Mesenchymal stem cell (in vitro differentiated cells and primary cell): ENCODE measurements at regions not wholly inside any gene's neighbourhood (a gene's known extent, or its start where the extent isn't known, plus 50 kb on each side); places are given as distances from the start of the nearest gene placed in this dataset.

Experiments used
- DNase-seq: peaks from one replicate; pipeline ENCODE4 v3.0.0-alpha.2; 2013
- H2AFZ ChIP-seq: one replicate; pipeline ENCODE4 v1.6.1; 2013; ENCODE audit warnings: low read depth, mild to moderate bottlenecking, control low read depth, inconsistent platforms, low read length, moderate library complexity
- H2AK5ac ChIP-seq: 2 replicates; pipeline ENCODE4 v1.6.1; 2013; ENCODE audit warnings: low read length, moderate library complexity, mild to moderate bottlenecking, inconsistent platforms; ENCODE audit not compliant: severe bottlenecking
- H2BK120ac ChIP-seq: one replicate; pipeline ENCODE4 v1.6.1; 2013; ENCODE audit warnings: low read depth, mild to moderate bottlenecking, inconsistent platforms, low read length, moderate library complexity
- H2BK12ac ChIP-seq, 2 experiments: one replicate each; pipeline ENCODE4 v1.6.1; 2013; ENCODE audit warnings: inconsistent platforms in 2 of 2, low read length in 2 of 2, mild to moderate bottlenecking in 2 of 2, moderate library complexity in 2 of 2, control low read depth in 1 of 2
- H2BK15ac ChIP-seq: one replicate; pipeline ENCODE4 v1.6.1; 2013; ENCODE audit warnings: mild to moderate bottlenecking, low read depth, inconsistent platforms; ENCODE audit not compliant: poor library complexity, severe bottlenecking
- H2BK5ac ChIP-seq: 2 replicates; pipeline ENCODE4 v1.6.1; 2013; ENCODE audit warnings: low read depth, mild to moderate bottlenecking, low read length, control low read depth, inconsistent platforms; ENCODE audit not compliant: poor library complexity, severe bottlenecking
- H3K14ac ChIP-seq, 2 experiments: one replicate each; pipeline ENCODE4 v1.6.1; 2013; ENCODE audit warnings: inconsistent platforms in 2 of 2, low read length in 2 of 2, control low read depth in 1 of 2, mild to moderate bottlenecking in 1 of 2, moderate library complexity in 1 of 2
- H3K18ac ChIP-seq, 2 experiments: one replicate each; pipeline ENCODE4 v1.6.1; 2013; ENCODE audit warnings: inconsistent platforms in 2 of 2, low read length in 2 of 2, control low read depth in 1 of 2, low read depth in 1 of 2, mild to moderate bottlenecking in 1 of 2
- H3K23ac ChIP-seq, 2 experiments: one replicate each; pipeline ENCODE4 v1.6.1; 2013; ENCODE audit warnings: inconsistent platforms in 2 of 2, low read length in 2 of 2, mild to moderate bottlenecking in 2 of 2, moderate library complexity in 2 of 2, control low read depth in 1 of 2
- H3K27ac ChIP-seq: 2 replicates; pipeline ENCODE4 v1.5.1; 2013; ENCODE audit warnings: mild to moderate bottlenecking, moderate library complexity, low read length, control low read depth, inconsistent platforms; ENCODE audit not compliant: poor library complexity, severe bottlenecking
- H3K27me3 ChIP-seq, 2 experiments: 2 replicates each; pipeline versions ENCODE4 v1.6.1 to v1.7.0; 2013; ENCODE audit warnings: low read length in 2 of 2, mild to moderate bottlenecking in 2 of 2, moderate library complexity in 2 of 2, control low read depth in 1 of 2, inconsistent platforms in 1 of 2; ENCODE audit not compliant: control insufficient read depth in 1 of 2, insufficient read depth in 1 of 2
- H3K36me3 ChIP-seq, 2 experiments: 2 replicates each; pipeline versions ENCODE4 v1.6.1 to v1.7.0; 2013; ENCODE audit warnings: low read length in 2 of 2, control low read depth in 1 of 2, inconsistent platforms in 1 of 2, low read depth in 1 of 2, mild to moderate bottlenecking in 1 of 2; ENCODE audit not compliant: insufficient read depth in 2 of 2, control insufficient read depth in 1 of 2
- H3K4ac ChIP-seq, 2 experiments: one replicate each; pipeline ENCODE4 v1.6.1; 2013; ENCODE audit warnings: inconsistent platforms in 2 of 2, low read length in 2 of 2, mild to moderate bottlenecking in 2 of 2, moderate library complexity in 2 of 2, control low read depth in 1 of 2, low read depth in 1 of 2
- H3K4me1 ChIP-seq: 2 replicates; pipeline ENCODE4 v1.6.1; 2013; ENCODE audit warnings: low read depth, low read length, control low read depth; ENCODE audit not compliant: control insufficient read depth, insufficient read depth
- H3K4me2 ChIP-seq: 2 replicates; pipeline ENCODE4 v1.6.1; 2013; ENCODE audit warnings: low read length, mild to moderate bottlenecking, inconsistent platforms; ENCODE audit not compliant: poor library complexity, severe bottlenecking
- H3K4me3 ChIP-seq, 2 experiments: 2 replicates each; pipeline versions ENCODE4 v1.5.1 to v1.7.0; 2013; ENCODE audit warnings: low read length in 2 of 2, mild to moderate bottlenecking in 2 of 2, control low read depth in 1 of 2, low read depth in 1 of 2; ENCODE audit not compliant: insufficient read depth in 1 of 2
- H3K79me1 ChIP-seq: replicated peaks from 2 replicates; pipeline ENCODE4 v1.6.1; 2013; ENCODE audit warnings: mild to moderate bottlenecking, control low read depth, low read length, inconsistent platforms; ENCODE audit not compliant: poor library complexity, severe bottlenecking
- H3K9ac ChIP-seq: 2 replicates; pipeline ENCODE4 v1.7.0; 2013; ENCODE audit warnings: mild to moderate bottlenecking, low read length, moderate library complexity
- H3K9me3 ChIP-seq: 2 replicates; pipeline ENCODE4 v1.7.0; 2013; ENCODE audit warnings: mild to moderate bottlenecking, low read length; ENCODE audit not compliant: control insufficient read depth
- H4K8ac ChIP-seq: one replicate; pipeline ENCODE4 v1.6.1; 2013; ENCODE audit warnings: inconsistent platforms, mild to moderate bottlenecking, low read length, moderate library complexity
- H4K91ac ChIP-seq: one replicate; pipeline ENCODE4 v1.6.1; 2013; ENCODE audit warnings: mild to moderate bottlenecking, low read length, inconsistent platforms
- WGBS: methylation state at CpG from one replicate; pipeline ENCODE4 v1.1.7; 2013; ENCODE audit warnings: mixed read lengths; 5-methylcytosine and 5-hydroxymethylcytosine counted together

DNA sequence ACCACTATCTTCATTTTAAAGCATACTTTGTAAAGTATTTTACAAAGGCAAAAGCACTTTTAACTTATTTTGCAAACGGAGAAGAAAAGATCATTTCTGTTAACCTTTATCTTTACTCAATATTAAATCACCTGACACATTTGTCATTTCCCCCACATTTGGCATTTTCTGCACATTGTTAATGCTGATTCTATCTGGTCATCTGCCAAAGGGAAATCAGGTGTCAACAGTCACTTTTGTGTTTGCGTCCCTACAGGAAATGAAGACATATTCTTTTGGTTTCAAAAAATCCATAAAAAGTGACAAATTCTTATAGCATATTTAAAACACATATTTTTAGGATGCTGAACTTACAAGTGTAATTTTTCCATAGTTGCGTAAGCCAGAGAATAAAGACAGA is 191.3 kb upstream of the TMEM161B start:
- Histone ChIP-seq H2BK15ac (no peak overlapping the region), H3K9me3 (no peaks in the 10 kb centered on the region), H3K4me3 (no peak overlapping the region), H3K14ac (no peak overlapping the region), H2BK12ac (no peak overlapping the region), H3K18ac (no peak overlapping the region), H2BK5ac (no peak overlapping the region), H2AK5ac (no peak overlapping the region), H3K27ac (no peak overlapping the region), H3K4me1 (no peaks in the 10 kb centered on the region), H3K23ac (no peak overlapping the region), H3K4ac (no peak overlapping the region), H3K27me3 (no peaks in the 10 kb centered on the region), H3K79me1 (no peaks in the 10 kb centered on the region), H4K91ac (no peak overlapping the region), H4K8ac (no peak overlapping the region), H3K36me3 (no peaks in the 10 kb centered on the region), H3K9ac (no peak overlapping the region), H3K4me2 (no peak overlapping the region), H2BK120ac (no peak overlapping the region), H2AFZ (no peak overlapping the region)
- DNase-seq = no peak
- 95% methylated on average over 1 of the region's 3 CpGs for WGBS

DNA sequence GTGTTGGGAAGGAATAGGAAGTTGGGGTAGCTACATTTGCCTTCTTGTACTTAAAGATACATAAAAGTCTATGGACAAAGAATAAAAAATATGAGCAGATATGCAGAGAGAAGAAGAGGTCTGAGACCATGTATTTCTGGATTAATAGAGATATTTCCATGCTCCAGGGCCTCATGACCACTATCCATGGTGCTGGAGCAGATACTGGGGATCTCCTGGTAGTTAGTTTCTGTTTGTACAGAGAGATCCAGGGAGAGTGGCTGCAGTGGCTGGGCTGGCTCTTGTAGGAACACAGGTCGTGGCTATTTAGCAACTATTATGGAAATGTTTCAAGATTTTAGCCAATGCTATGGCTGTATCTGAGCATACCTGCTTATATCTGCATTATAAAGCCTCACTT is 184.2 kb upstream of the TMEM161B start:
- WGBS = no CpG with 5 or more reads among the region's 1 CpG
- H3K23ac ChIP-seq = no peak overlapping the region

GRCh38 chr5:88450239-88450638 is 181.6 kb upstream of the TMEM161B start:
- Histone ChIP-seq H3K4me3 (no peak overlapping the region), H2AFZ (no peak overlapping the region), H3K23ac (no peak overlapping the region), H2AK5ac (no peak overlapping the region), H2BK5ac (no peak overlapping the region), H3K4me1 (no peaks in the 10 kb centered on the region), H3K4me2 (no peak overlapping the region), H3K9ac (no peak overlapping the region), H4K91ac (no peak overlapping the region), H2BK12ac (no peak overlapping the region), H2BK120ac (no peak overlapping the region), H3K79me1 (no peaks in the 10 kb centered on the region), H4K8ac (no peak overlapping the region), H3K4ac (no peak overlapping the region), H3K14ac (no peak overlapping the region), H3K27me3 (no peaks in the 10 kb centered on the region), H3K18ac (no peak overlapping the region), H2BK15ac (no peak overlapping the region), H3K9me3 (no peaks in the 10 kb centered on the region), H3K36me3 (no peaks in the 10 kb centered on the region), H3K27ac (no peak overlapping the region)
- no peak for DNase-seq
- WGBS = 44% methylated on average over 2 of the region's 2 CpGs

More for the DNA sequence above, 184.2 kb upstream of the TMEM161B start:
- Histone ChIP-seq H3K27ac (no peak overlapping the region), H3K9ac (no peak overlapping the region), H2BK5ac (no peak overlapping the region), H3K4me1 (no peaks in the 10 kb centered on the region), H2AFZ (no peak overlapping the region), H4K91ac (no peak overlapping the region), H2AK5ac (no peak overlapping the region), H2BK12ac (no peak overlapping the region), H3K27me3 (no peaks in the 10 kb centered on the region), H3K4ac (no peak overlapping the region), H3K14ac (no peak overlapping the region), H2BK15ac (no peak overlapping the region), H3K79me1 (no peaks in the 10 kb centered on the region), H3K4me2 (no peak overlapping the region), H2BK120ac (no peak overlapping the region), H4K8ac (no peak overlapping the region), H3K9me3 (no peaks in the 10 kb centered on the region), H3K18ac (no peak overlapping the region), H3K4me3 (no peak overlapping the region), H3K36me3 (no peaks in the 10 kb centered on the region)
- peak; percentile 8 for DNase-seq

- H2BK12ac ChIP-seq = no peak overlapping the region
- H3K18ac ChIP-seq = no peak overlapping the region
- H4K91ac ChIP-seq = no peak overlapping the region
- no peak overlapping the region for H2AK5ac ChIP-seq
- H3K36me3 ChIP-seq = no peaks in the 10 kb centered on the region
- H4K8ac ChIP-seq = no peak overlapping the region
- H3K4me1 ChIP-seq = no peaks in the 10 kb centered on the region
- H3K23ac ChIP-seq = no peak overlapping the region
- H2AFZ ChIP-seq = no peak overlapping the region
- no peaks in the 10 kb centered on the region for H3K27me3 ChIP-seq
- no peaks in the 10 kb centered on the region for H3K79me1 ChIP-seq
- DNase-seq = no peak
- no peak overlapping the region for H3K27ac ChIP-seq
- no peak overlapping the region for H3K14ac ChIP-seq
- no peak overlapping the region for H2BK5ac ChIP-seq
- no peak overlapping the region for H2BK15ac ChIP-seq
- WGBS = 56% methylated on average over 1 of the region's 1 CpG
- no peak overlapping the region for H3K4ac ChIP-seq
- no peak overlapping the region for H3K9ac ChIP-seq
- H2BK120ac ChIP-seq = no peak overlapping the region
- H3K4me3 ChIP-seq = no peak overlapping the region
- H3K9me3 ChIP-seq = no peaks in the 10 kb centered on the region
- H3K4me2 ChIP-seq = no peak overlapping the region
Observed at GRCh38 chr5:88438006-88438405, 169.4 kb upstream of the TMEM161B start.
